Parathyroid adenoma (tissue), 2 donors: ENCODE measurements at regions not wholly inside any gene's neighbourhood (a gene's known extent, or its start where the extent isn't known, plus 50 kb on each side); places are given as distances from the start of the nearest gene placed in this dataset.

Source experiments
- H2AFZ ChIP-seq: fragments of 300-600 bp; sonication (generic); one replicate; pipeline ENCODE4 v1.7.0; 2017; ENCODE audit warnings: antibody characterized with exemption, mild to moderate bottlenecking
- H3K27ac ChIP-seq: fragments of 300-600 bp; sonication (generic); one replicate; pipeline ENCODE4 v1.7.0; 2017
- H3K27me3 ChIP-seq: fragments of 300-600 bp; sonication (generic); one replicate; pipeline ENCODE4 v1.7.0; 2017; ENCODE audit warnings: low read length; ENCODE audit not compliant: control insufficient read depth, insufficient read depth
- H3K36me3 ChIP-seq: fragments of 300-600 bp; sonication (generic); one replicate; pipeline ENCODE4 v1.7.0; 2017; ENCODE audit warnings: low read length; ENCODE audit not compliant: control insufficient read depth, insufficient read depth
- H3K4me1 ChIP-seq: fragments of 300-600 bp; sonication (generic); one replicate; pipeline ENCODE4 v1.7.0; 2017; ENCODE audit warnings: control low read depth
- H3K4me2 ChIP-seq: fragments of 300-600 bp; sonication (generic); one replicate; pipeline ENCODE4 v1.7.0; 2017; ENCODE audit warnings: low read length
- H3K4me3 ChIP-seq: fragments of 300-600 bp; sonication (generic); one replicate; pipeline ENCODE4 v1.7.0; 2017; ENCODE audit warnings: low read depth, low read length
- H3K79me2 ChIP-seq: fragments of 300-600 bp; sonication (generic); one replicate; pipeline ENCODE4 v1.7.0; 2017; ENCODE audit warnings: control low read depth
- H3K9ac ChIP-seq: fragments of 300-600 bp; sonication (generic); one replicate; pipeline ENCODE4 v1.7.0; 2017; ENCODE audit warnings: mild to moderate bottlenecking
- H3K9me3 ChIP-seq: fragments of 300-600 bp; sonication (generic); one replicate; pipeline ENCODE4 v1.7.0; 2017; ENCODE audit warnings: low read length; ENCODE audit not compliant: control insufficient read depth
- CTCF ChIP-seq: fragments of 300-600 bp; sonication (generic); IDR thresholded peaks from one replicate; pipeline ENCODE4 v1.7.0; 2017; ENCODE audit warnings: antibody characterized with exemption, mild to moderate bottlenecking
- donor health status: primary hyperparathyroidism.

- Histone ChIP-seq H3K9ac (no peak overlapping the region), H3K9me3 (no peaks in the 10 kb centered on the region), H3K27me3 (no peaks in the 10 kb centered on the region), H2AFZ (no peak overlapping the region), H3K4me1 (no peaks in the 10 kb centered on the region), H3K36me3 (no peaks in the 10 kb centered on the region), H3K4me2 (no peak overlapping the region), H3K27ac (no peak overlapping the region), H3K79me2 (no peaks in the 10 kb centered on the region), H3K4me3 (no peak overlapping the region)
- TF ChIP-seq CTCF: no peak
These were observed 219.9 kb downstream of the AACS start for GRCh38 chr12:125284945-125285685.

- H3K9ac ChIP-seq: no peak overlapping the region
- H2AFZ ChIP-seq: no peak overlapping the region
- H3K4me1 ChIP-seq: no peaks in the 10 kb centered on the region
- H3K27me3 ChIP-seq: no peaks in the 10 kb centered on the region
- H3K4me3 ChIP-seq: no peak overlapping the region
- H3K36me3 ChIP-seq: no peaks in the 10 kb centered on the region
- H3K79me2 ChIP-seq: no peaks in the 10 kb centered on the region
- TF ChIP-seq CTCF: no peak
- H3K4me2 ChIP-seq: no peak overlapping the region
- H3K9me3 ChIP-seq: no peaks in the 10 kb centered on the region
- H3K27ac ChIP-seq: no peak overlapping the region
These were observed 220.9 kb downstream of the AACS start for GRCh38 chr12:125286005-125286727.

- H2AFZ ChIP-seq: no peak overlapping the region
- no peaks in the 10 kb centered on the region for H3K9me3 ChIP-seq
- H3K4me2 ChIP-seq: no peak overlapping the region
- no peaks in the 10 kb centered on the region for H3K79me2 ChIP-seq
- no peak overlapping the region for H3K4me3 ChIP-seq
- no peak overlapping the region for H3K9ac ChIP-seq
- H3K27me3 ChIP-seq: no peaks in the 10 kb centered on the region
- no peak overlapping the region for H3K27ac ChIP-seq
- H3K4me1 ChIP-seq: no peaks in the 10 kb centered on the region
- no peaks in the 10 kb centered on the region for H3K36me3 ChIP-seq
- TF ChIP-seq CTCF: no peak
These were observed 222.1 kb downstream of the AACS start for GRCh38 chr12:125287155-125287847.

GRCh38 chr12:125288931-125289928 lies 224.0 kb downstream of the AACS start:
- H3K27ac ChIP-seq: no peak overlapping the region
- H3K4me2 ChIP-seq: no peak overlapping the region
- no peak for TF ChIP-seq CTCF
- no peaks in the 10 kb centered on the region for H3K4me1 ChIP-seq
- no peak overlapping the region for H3K9ac ChIP-seq
- no peaks in the 10 kb centered on the region for H3K36me3 ChIP-seq
- H2AFZ ChIP-seq: no peak overlapping the region
- no peaks in the 10 kb centered on the region for H3K9me3 ChIP-seq
- H3K27me3 ChIP-seq: no peaks in the 10 kb centered on the region
- H3K4me3 ChIP-seq: no peak overlapping the region
- H3K79me2 ChIP-seq: no peaks in the 10 kb centered on the region
